ENCODE measurements at regions not wholly inside any gene's neighbourhood (a gene's known extent, or its start where the extent isn't known, plus 50 kb on each side); places are given as distances from the start of the nearest gene placed in this dataset.

GRCh38 chr1:228841632-228842031 is 106.4 kb downstream of the RHOU start:
- TF ChIP-seq CTCF (IDR thresholded peaks at IDR 0.05) (no peak), EP300 (IDR thresholded peaks at IDR 0.05) (no peak), POLR2A (IDR thresholded peaks at IDR 0.05) (no peak), POLR2AphosphoS5 (IDR thresholded peaks at IDR 0.05) (no peak)

Data from sigmoid colon (tissue), 4 donors.